ENCODE measurements at regions not wholly inside any gene's neighbourhood (a gene's known extent, or its start where the extent isn't known, plus 50 kb on each side); places are given as distances from the start of the nearest gene placed in this dataset.
A peak's percentile ranks its signal among the peaks of the same experiment; 100 is the strongest.

- Mint-ChIP-seq H3K4me1 (no peaks in the 10 kb centered on the region), H3K4me3 (no peak overlapping the region), H3K9me3 (peaks cover 0 to 4% (median 0%) of the 10 kb centered on the region in 5 donors), H3K27ac (no peak overlapping the region), H3K36me3 (no peaks in the 10 kb centered on the region), H3K27me3 (peaks cover 14 to 15% of the 10 kb centered on the region in 2 donors)
- H3K36me3 ChIP-seq (ENCODE audit: insufficient read depth, low read length) = no peaks in the 10 kb centered on the region
- DNase-seq = no peak
- no peak overlapping the region for H3K27ac ChIP-seq (ENCODE audit: low read depth, low read length)
- no peaks in the 10 kb centered on the region for H3K4me1 ChIP-seq (ENCODE audit: insufficient read depth, low read length)
- no peak overlapping the region for H3K4me3 ChIP-seq (ENCODE audit: low read length)
- ChIA-PET CTCF (no interaction called here), POLR2A (no interaction called here)
- H3K27me3 ChIP-seq (ENCODE audit: insufficient read depth, low read length, poor library complexity, severe bottlenecking) = no peaks in the 10 kb centered on the region
- no peaks in the 10 kb centered on the region for H3K9me3 ChIP-seq (ENCODE audit: low read length)
These were observed 69.6 kb upstream of the ALDH1B1 start for GRCh38 chr9:38322937-38323336.

GRCh38 chr9:38319496-38320173 is 72.9 kb upstream of the ALDH1B1 start:
- Histone ChIP-seq H3K27me3 (ENCODE audit: insufficient read depth, low read length, poor library complexity, severe bottlenecking) (no peaks in the 10 kb centered on the region), H3K4me3 (ENCODE audit: low read length) (no peak overlapping the region), H3K9me3 (ENCODE audit: low read length) (no peaks in the 10 kb centered on the region), H3K4me1 (ENCODE audit: insufficient read depth, low read length) (no peaks in the 10 kb centered on the region), H3K27ac (ENCODE audit: low read depth, low read length) (no peak overlapping the region), H3K36me3 (ENCODE audit: insufficient read depth, low read length) (no peaks in the 10 kb centered on the region)
- H3K27me3 Mint-ChIP-seq = peaks cover 9 to 25% of the 10 kb centered on the region in 2 donors
- ChIA-PET POLR2A (no interaction called here), CTCF (no interaction called here)
- no peaks in the 10 kb centered on the region for H3K4me1 Mint-ChIP-seq
- H3K4me3 Mint-ChIP-seq = no peak overlapping the region
- no peak overlapping the region for H3K27ac Mint-ChIP-seq
- no peak for DNase-seq
- peaks cover 0 to 4% (median 0%) of the 10 kb centered on the region in 5 donors for H3K9me3 Mint-ChIP-seq
- no peaks in the 10 kb centered on the region for H3K36me3 Mint-ChIP-seq

- Mint-ChIP-seq H3K4me3 (no peak overlapping the region), H3K36me3 (no peaks in the 10 kb centered on the region), H3K27me3 (peaks cover 10 to 25% of the 10 kb centered on the region in 2 donors), H3K27ac (peak overlapping the region in 1 of 8 donors; percentile 8), H3K9me3 (peaks cover 0 to 4% (median 0%) of the 10 kb centered on the region in 5 donors), H3K4me1 (no peaks in the 10 kb centered on the region)
- DNase-seq = no peak
- ChIA-PET POLR2A (no interaction called here), CTCF (no interaction called here)
- H3K27me3 ChIP-seq (ENCODE audit: insufficient read depth, low read length, poor library complexity, severe bottlenecking) = no peaks in the 10 kb centered on the region
- no peaks in the 10 kb centered on the region for H3K9me3 ChIP-seq (ENCODE audit: low read length)
- no peaks in the 10 kb centered on the region for H3K36me3 ChIP-seq (ENCODE audit: insufficient read depth, low read length)
- H3K4me1 ChIP-seq (ENCODE audit: insufficient read depth, low read length) = no peaks in the 10 kb centered on the region
- no peak overlapping the region for H3K27ac ChIP-seq (ENCODE audit: low read depth, low read length)
- H3K4me3 ChIP-seq (ENCODE audit: low read length) = no peak overlapping the region
These were observed 73.6 kb upstream of the ALDH1B1 start for GRCh38 chr9:38318759-38319495.

GRCh38 chr9:38316166-38316780 is 76.2 kb upstream of the ALDH1B1 start:
- H3K4me3 ChIP-seq (ENCODE audit: low read length) = no peak overlapping the region
- Mint-ChIP-seq H3K4me3 (no peak overlapping the region), H3K4me1 (no peaks in the 10 kb centered on the region), H3K36me3 (no peaks in the 10 kb centered on the region), H3K27me3 (peaks cover 8 to 31% of the 10 kb centered on the region in 2 donors), H3K9me3 (no peaks in the 10 kb centered on the region), H3K27ac (no peak overlapping the region)
- no peak for DNase-seq
- no peaks in the 10 kb centered on the region for H3K9me3 ChIP-seq (ENCODE audit: low read length)
- H3K36me3 ChIP-seq (ENCODE audit: insufficient read depth, low read length) = no peaks in the 10 kb centered on the region
- no peak overlapping the region for H3K27ac ChIP-seq (ENCODE audit: low read depth, low read length)
- CTCF ChIA-PET = no interaction called here
- H3K4me1 ChIP-seq (ENCODE audit: insufficient read depth, low read length) = no peaks in the 10 kb centered on the region
- no peaks in the 10 kb centered on the region for H3K27me3 ChIP-seq (ENCODE audit: insufficient read depth, low read length, poor library complexity, severe bottlenecking)
- POLR2A ChIA-PET = no interaction called here

- H3K36me3 ChIP-seq (ENCODE audit: insufficient read depth, low read length) = no peaks in the 10 kb centered on the region
- H3K4me1 ChIP-seq (ENCODE audit: insufficient read depth, low read length) = no peaks in the 10 kb centered on the region
- no peak for DNase-seq
- no peaks in the 10 kb centered on the region for H3K27me3 ChIP-seq (ENCODE audit: insufficient read depth, low read length, poor library complexity, severe bottlenecking)
- Mint-ChIP-seq H3K27me3 (peaks cover 5 to 35% of the 10 kb centered on the region in 2 donors), H3K9me3 (no peaks in the 10 kb centered on the region), H3K36me3 (no peaks in the 10 kb centered on the region), H3K4me1 (no peaks in the 10 kb centered on the region), H3K27ac (no peak overlapping the region), H3K4me3 (no peak overlapping the region)
- ChIA-PET CTCF (no interaction called here), POLR2A (no interaction called here)
- H3K27ac ChIP-seq (ENCODE audit: low read depth, low read length) = no peak overlapping the region
- H3K9me3 ChIP-seq (ENCODE audit: low read length) = no peaks in the 10 kb centered on the region
- H3K4me3 ChIP-seq (ENCODE audit: low read length) = no peak overlapping the region
These were observed 77.4 kb upstream of the ALDH1B1 start for GRCh38 chr9:38315085-38315595.

GRCh38 chr9:38313421-38313820 is 79.1 kb upstream of the ALDH1B1 start:
- H3K27ac Mint-ChIP-seq = no peak overlapping the region
- H3K27me3 Mint-ChIP-seq = peaks cover 10 to 35% of the 10 kb centered on the region in 2 donors
- Histone ChIP-seq H3K9me3 (ENCODE audit: low read length) (no peaks in the 10 kb centered on the region), H3K4me1 (ENCODE audit: insufficient read depth, low read length) (no peaks in the 10 kb centered on the region), H3K27ac (ENCODE audit: low read depth, low read length) (no peak overlapping the region), H3K27me3 (ENCODE audit: insufficient read depth, low read length, poor library complexity, severe bottlenecking) (no peaks in the 10 kb centered on the region), H3K36me3 (ENCODE audit: insufficient read depth, low read length) (no peaks in the 10 kb centered on the region), H3K4me3 (ENCODE audit: low read length) (no peak overlapping the region)
- no peaks in the 10 kb centered on the region for H3K36me3 Mint-ChIP-seq
- DNase-seq = no peak
- no peak overlapping the region for H3K4me3 Mint-ChIP-seq
- no peaks in the 10 kb centered on the region for H3K9me3 Mint-ChIP-seq
- ChIA-PET POLR2A (no interaction called here), CTCF (no interaction called here)
- no peaks in the 10 kb centered on the region for H3K4me1 Mint-ChIP-seq

GRCh38 chr9:38312406-38312805 is 80.1 kb upstream of the ALDH1B1 start:
- Mint-ChIP-seq H3K4me1 (no peaks in the 10 kb centered on the region), H3K27me3 (peaks cover 9 to 35% of the 10 kb centered on the region in 2 donors)
- CTCF ChIA-PET = no interaction called here

More at GRCh38 chr9:38312406-38312805, 80.1 kb upstream of the ALDH1B1 start:
- no peaks in the 10 kb centered on the region for H3K4me1 ChIP-seq (ENCODE audit: insufficient read depth, low read length)
- Mint-ChIP-seq H3K9me3 (no peaks in the 10 kb centered on the region), H3K36me3 (no peaks in the 10 kb centered on the region), H3K27ac (no peak overlapping the region), H3K4me3 (no peak overlapping the region)
- POLR2A ChIA-PET = no interaction called here
- DNase-seq = no peak
- H3K4me3 ChIP-seq (ENCODE audit: low read length) = no peak overlapping the region
- H3K9me3 ChIP-seq (ENCODE audit: low read length) = no peaks in the 10 kb centered on the region
- H3K36me3 ChIP-seq (ENCODE audit: insufficient read depth, low read length) = no peaks in the 10 kb centered on the region
- no peaks in the 10 kb centered on the region for H3K27me3 ChIP-seq (ENCODE audit: insufficient read depth, low read length, poor library complexity, severe bottlenecking)
- no peak overlapping the region for H3K27ac ChIP-seq (ENCODE audit: low read depth, low read length)
